HepG2 (cell line): ENCODE measurements at regions not wholly inside any gene's neighbourhood (a gene's known extent, or its start where the extent isn't known, plus 50 kb on each side); places are given as distances from the start of the nearest gene placed in this dataset.

Experiments used
- CREB1 ChIP-seq, 2 experiments: fragments of 450-650 bp in 1 of 2; IDR thresholded peaks; 2 replicates each; pipeline ENCODE4 v1.6.1; 2016 to 2017; ENCODE audit warnings: control low read depth in 1 of 2, mild to moderate bottlenecking in 1 of 2, missing compliant biosample characterization in 1 of 2, missing genetic modification characterization in 1 of 2
- IRF2 ChIP-seq: IDR thresholded peaks from 2 replicates; pipeline ENCODE4 v1.6.1; 2018; ENCODE audit warnings: missing genetic modification reagents, missing compliant biosample characterization
- KLF6 ChIP-seq: IDR thresholded peaks from 2 replicates; pipeline ENCODE4 v1.8.0; 2016; ENCODE audit warnings: missing biosample characterization, missing genetic modification reagents
- NFYC ChIP-seq: IDR thresholded peaks from 2 replicates; pipeline ENCODE4 v1.6.1; 2016; ENCODE audit warnings: missing genetic modification reagents, missing compliant biosample characterization
- SMC3 ChIP-seq: IDR thresholded peaks from 2 replicates; pipeline ENCODE4 v1.6.1; 2011; ENCODE audit warnings: low read length, improper control_type of control experiment
- TAF1 ChIP-seq: sonication (generic); formaldehyde crosslinking; IDR thresholded peaks from 2 replicates; pipeline ENCODE4 v1.4.0; 2020; ENCODE audit warnings: missing genetic modification reagents

DNA sequence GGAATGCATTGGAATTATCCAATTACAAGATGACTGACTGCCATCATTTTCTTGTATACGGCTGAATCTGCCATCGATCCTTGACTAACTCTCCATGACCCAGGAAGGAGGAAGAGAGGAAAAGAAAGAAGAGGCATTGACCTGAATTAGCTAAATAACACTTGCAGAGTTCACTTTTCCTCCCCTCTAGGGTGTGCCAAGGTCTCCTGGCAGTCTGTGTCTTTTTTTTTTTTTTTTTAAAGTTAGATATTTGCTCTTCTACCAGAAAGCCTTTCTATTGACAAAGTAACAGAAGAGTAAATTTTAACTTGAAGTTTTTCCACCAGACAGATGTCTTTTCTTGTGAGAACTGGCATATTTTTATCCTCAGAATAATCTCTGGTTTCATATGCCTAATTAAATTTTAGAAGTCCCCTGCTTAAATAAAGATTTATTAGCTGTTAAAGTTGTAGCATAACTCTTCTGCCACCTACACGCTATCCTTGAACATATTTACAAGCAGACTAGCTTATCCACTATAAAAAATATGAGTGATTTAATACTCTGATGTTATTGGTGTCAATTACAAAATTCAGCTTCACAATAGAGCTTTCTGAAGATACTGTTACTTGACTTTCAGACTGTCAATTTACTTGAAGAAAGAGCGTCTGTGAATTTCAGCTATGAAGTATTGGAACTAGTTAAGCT is 171.7 kb upstream of the ETAA1 start:
- no peak for TF ChIP-seq TAF1 (CRISPR knock-in tag)
- TF ChIP-seq KLF6 (CRISPR knock-in tag), result no peak
- no peak for TF ChIP-seq SMC3
- no peak for TF ChIP-seq NFYC (CRISPR knock-in tag)
- no peak for TF ChIP-seq IRF2
- TF ChIP-seq CREB1 (IDR thresholded peaks at IDR 0.05), result no peak
- no peak for TF ChIP-seq CREB1 (CRISPR knock-in tag; IDR thresholded peaks at IDR 0.05)
